AG09309 (cell line): ENCODE measurements at regions not wholly inside any gene's neighbourhood (a gene's known extent, or its start where the extent isn't known, plus 50 kb on each side); places are given as distances from the start of the nearest gene placed in this dataset.

Experiments
- DNase-seq: peaks from one replicate; pipeline ENCODE4 v3.0.0-alpha.2; 2010; ENCODE audit warnings: low read depth
- H3K4me3 ChIP-seq: 2 replicates; pipeline ENCODE4 v1.5.1; 2011; ENCODE audit warnings: mild to moderate bottlenecking, low read depth, low read length, moderate library complexity; ENCODE audit not compliant: control insufficient read depth
- TF ChIP-seq, protein P1 (sequence below): IDR thresholded peaks from 2 replicates; pipeline ENCODE4 v1.5.1; 2011; ENCODE audit warnings: mild to moderate bottlenecking, low read depth, low read length, inconsistent platforms; ENCODE audit not compliant: insufficient read depth, control insufficient read depth; ENCODE audit errors: missing control alignments

DNA sequence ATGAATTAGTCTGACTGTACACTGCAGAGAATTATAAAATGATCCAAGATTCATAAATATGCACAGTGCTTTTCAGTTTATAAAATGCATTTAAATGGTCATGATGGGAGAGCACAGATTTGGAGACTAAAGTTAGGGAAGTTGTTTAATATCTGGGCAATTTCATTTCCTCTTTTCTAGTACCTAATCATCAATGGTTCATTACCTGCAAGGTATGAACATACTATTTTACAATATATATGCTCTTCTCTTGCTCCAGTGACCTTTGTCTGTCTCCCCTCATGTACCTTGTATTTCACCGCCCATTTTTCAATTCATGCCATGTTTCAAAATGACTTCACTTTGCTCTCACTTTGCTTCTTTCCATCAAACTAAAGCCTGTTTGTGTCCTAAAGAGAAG lies 114.5 kb downstream of the SUCNR1 start:
- no peak overlapping the region for H3K4me3 ChIP-seq

GRCh38 chr3:151989621-151990020 lies 116.2 kb downstream of the SUCNR1 start:
- no peak for DNase-seq
- TF ChIP-seq, protein P1, sequence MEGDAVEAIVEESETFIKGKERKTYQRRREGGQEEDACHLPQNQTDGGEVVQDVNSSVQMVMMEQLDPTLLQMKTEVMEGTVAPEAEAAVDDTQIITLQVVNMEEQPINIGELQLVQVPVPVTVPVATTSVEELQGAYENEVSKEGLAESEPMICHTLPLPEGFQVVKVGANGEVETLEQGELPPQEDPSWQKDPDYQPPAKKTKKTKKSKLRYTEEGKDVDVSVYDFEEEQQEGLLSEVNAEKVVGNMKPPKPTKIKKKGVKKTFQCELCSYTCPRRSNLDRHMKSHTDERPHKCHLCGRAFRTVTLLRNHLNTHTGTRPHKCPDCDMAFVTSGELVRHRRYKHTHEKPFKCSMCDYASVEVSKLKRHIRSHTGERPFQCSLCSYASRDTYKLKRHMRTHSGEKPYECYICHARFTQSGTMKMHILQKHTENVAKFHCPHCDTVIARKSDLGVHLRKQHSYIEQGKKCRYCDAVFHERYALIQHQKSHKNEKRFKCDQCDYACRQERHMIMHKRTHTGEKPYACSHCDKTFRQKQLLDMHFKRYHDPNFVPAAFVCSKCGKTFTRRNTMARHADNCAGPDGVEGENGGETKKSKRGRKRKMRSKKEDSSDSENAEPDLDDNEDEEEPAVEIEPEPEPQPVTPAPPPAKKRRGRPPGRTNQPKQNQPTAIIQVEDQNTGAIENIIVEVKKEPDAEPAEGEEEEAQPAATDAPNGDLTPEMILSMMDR, result no peak
- H3K4me3 ChIP-seq, result no peak overlapping the region

More for the DNA sequence above, 114.5 kb downstream of the SUCNR1 start:
- DNase-seq, result no peak
- TF ChIP-seq, protein P1, result no peak

DNA sequence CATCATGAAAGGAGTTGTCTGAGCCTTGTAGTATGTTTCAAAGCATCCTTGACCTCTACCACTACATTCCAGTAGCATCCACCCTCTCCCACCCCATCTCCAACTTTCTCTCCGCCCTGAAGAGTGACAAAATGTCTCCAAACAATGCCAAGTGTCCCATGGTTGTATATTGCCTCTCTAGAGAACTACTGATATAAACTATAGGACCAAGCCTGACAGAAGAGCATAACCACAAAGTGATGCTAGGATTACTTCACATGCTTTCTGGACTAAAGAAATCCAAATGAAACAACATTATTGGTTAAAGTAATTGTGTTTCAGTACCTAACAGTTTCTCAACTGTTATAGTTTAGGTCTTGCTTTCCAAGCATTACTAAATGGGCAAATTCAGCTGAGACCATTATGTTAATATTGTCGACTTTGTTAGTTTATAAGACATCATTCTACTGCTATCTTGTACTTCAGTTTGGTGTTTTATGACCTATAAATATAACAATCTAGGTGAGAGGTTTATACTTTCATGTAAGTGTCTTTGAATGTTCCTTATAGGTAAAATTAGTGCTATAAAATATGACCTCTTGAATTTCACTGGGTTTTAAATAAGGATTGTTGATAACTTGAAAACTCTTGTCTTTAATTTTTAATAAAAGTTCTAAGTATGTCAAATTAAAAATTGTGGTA lies 117.4 kb downstream of the SUCNR1 start:
- no peak overlapping the region for H3K4me3 ChIP-seq
- DNase-seq, result no peak
- TF ChIP-seq, protein P1, result no peak

DNA sequence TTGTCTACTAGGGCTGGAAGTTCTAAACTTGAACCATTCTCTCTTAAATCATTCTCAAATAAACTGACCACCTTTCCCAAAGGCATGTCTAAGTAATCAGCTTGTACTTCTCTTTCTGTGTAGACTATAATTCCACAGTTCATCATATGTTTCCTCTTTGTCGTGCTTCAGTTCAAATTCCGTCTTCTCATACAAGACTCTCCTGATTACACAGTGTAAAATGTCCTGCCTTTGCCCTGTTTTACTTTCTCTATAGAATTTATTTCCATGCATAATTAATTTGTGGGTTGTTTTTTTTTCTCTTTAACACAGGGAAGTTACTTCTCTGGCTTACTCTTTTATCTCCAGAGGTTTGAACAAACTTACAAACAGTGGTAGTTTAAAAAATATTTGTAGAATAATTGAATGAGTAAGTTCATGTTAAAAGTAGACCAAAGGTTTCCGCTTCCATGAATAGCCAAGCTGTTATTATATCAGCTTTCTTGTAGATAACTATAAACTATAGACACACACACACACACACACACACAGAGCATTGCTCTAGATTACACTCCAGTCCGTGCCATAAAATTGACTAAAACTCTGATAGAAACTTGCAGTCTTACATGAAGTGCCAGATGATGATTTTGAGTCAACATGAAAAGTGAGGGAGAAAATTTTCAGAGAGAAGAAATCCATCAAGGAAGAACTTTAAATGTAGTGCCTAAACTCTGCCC lies 119.0 kb downstream of the SUCNR1 start:
- H3K4me3 ChIP-seq, result no peak overlapping the region
- no peak for DNase-seq
- TF ChIP-seq, protein P1, result no peak

DNA sequence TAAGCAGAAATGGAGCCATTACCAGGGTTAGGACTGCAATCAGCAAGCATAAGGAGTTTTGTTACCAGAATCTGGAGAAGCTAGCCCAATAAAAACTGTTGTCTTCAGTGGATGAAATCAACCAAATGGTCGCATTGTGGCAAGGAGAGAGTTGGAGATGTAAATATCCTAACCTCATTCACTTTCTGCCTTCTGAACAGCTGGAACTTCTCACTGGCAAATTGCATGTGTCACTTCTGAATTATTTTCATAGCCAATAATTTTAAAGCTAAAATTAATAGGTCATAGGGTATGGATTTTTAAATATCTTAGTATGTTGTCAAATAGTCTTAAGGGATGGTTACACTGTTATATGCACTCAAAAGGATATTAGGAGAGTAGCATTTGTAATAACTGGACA lies 121.6 kb downstream of the SUCNR1 start:
- no peak overlapping the region for H3K4me3 ChIP-seq
- no peak for DNase-seq
- TF ChIP-seq, protein P1, result no peak

- no peak for DNase-seq
- TF ChIP-seq, protein P1, result no peak
- H3K4me3 ChIP-seq, result no peak overlapping the region
Measured at GRCh38 chr3:151998744-151999143, 125.3 kb downstream of the SUCNR1 start.
